ENCODE measurements at regions not wholly inside any gene's neighbourhood (a gene's known extent, or its start where the extent isn't known, plus 50 kb on each side); places are given as distances from the start of the nearest gene placed in this dataset.

- peaks cover 0 to 50% (median 15%) of the 10 kb centered on the region in 12 donors for H3K4me1 ChIP-seq
- no peak overlapping the region for H3K27ac ChIP-seq
- no peaks in the 10 kb centered on the region for H3K9me3 ChIP-seq
- no peak for ATAC-seq
- H3K4me3 ChIP-seq: no peak overlapping the region
- DNase-seq: no peak
- H3K27me3 ChIP-seq: no peaks in the 10 kb centered on the region
- intact Hi-C loops (cut with DNase I): loop anchor here in 1 of 10 donors (5.0 kb wide), 1 partner anchor 110 kb away; no protein-coding TSS in a partner anchor
- no peaks in the 10 kb centered on the region for H3K36me3 ChIP-seq
- WGBS, 4 donors: 87 to 92% (median 90%) methylated on average over 13 of the region's 13 CpGs
- TF ChIP-seq POLR2A (IDR thresholded peaks at IDR 0.05): no peak
- no peak for TF ChIP-seq CTCF (IDR thresholded peaks at IDR 0.05)
Measured at GRCh38 chr10:43806831-43807640, 158.4 kb upstream of the ZNF32 start.

GRCh38 chr10:43803791-43804190 lies 155.1 kb upstream of the ZNF32 start:
- ATAC-seq (no peak), DNase-seq (no peak)
- no peak overlapping the region for H3K27ac ChIP-seq
- no peaks in the 10 kb centered on the region for H3K9me3 ChIP-seq
- TF ChIP-seq CTCF (IDR thresholded peaks at IDR 0.05) (no peak), POLR2A (IDR thresholded peaks at IDR 0.05) (no peak)
- no peaks in the 10 kb centered on the region for H3K36me3 ChIP-seq
- 81 to 89% (median 85%) methylated on average over 7 of the region's 7 CpGs for WGBS, 4 donors
- intact Hi-C loops (cut with DNase I): no loop called here
- H3K4me1 ChIP-seq: peaks cover 0 to 26% (median 3%) of the 10 kb centered on the region in 12 donors
- H3K4me3 ChIP-seq: no peak overlapping the region
- H3K27me3 ChIP-seq: no peaks in the 10 kb centered on the region

GRCh38 chr10:43802988-43803696 lies 154.5 kb upstream of the ZNF32 start:
- no peaks in the 10 kb centered on the region for H3K36me3 ChIP-seq
- H3K9me3 ChIP-seq: no peaks in the 10 kb centered on the region
- ATAC-seq: no peak
- intact Hi-C loops (cut with DNase I): no loop called here
- peaks cover 0 to 19% (median 3%) of the 10 kb centered on the region in 12 donors for H3K4me1 ChIP-seq
- H3K27me3 ChIP-seq: no peaks in the 10 kb centered on the region
- H3K27ac ChIP-seq: no peak overlapping the region
- WGBS, 4 donors: 91 to 97% (median 95%) methylated on average over 6 of the region's 6 CpGs
- TF ChIP-seq POLR2A (IDR thresholded peaks at IDR 0.05) (no peak), CTCF (IDR thresholded peaks at IDR 0.05) (no peak)
- DNase-seq: no peak
- no peak overlapping the region for H3K4me3 ChIP-seq

GRCh38 chr10:43801626-43802025 lies 152.9 kb upstream of the ZNF32 start:
- H3K4me1 ChIP-seq: peaks cover 0 to 19% (median 3%) of the 10 kb centered on the region in 12 donors
- WGBS, 4 donors: 97 to 100% (median 98%) methylated on average over 3 of the region's 3 CpGs
- ATAC-seq (no peak), DNase-seq (no peak)
- TF ChIP-seq CTCF (IDR thresholded peaks at IDR 0.05): no peak
- TF ChIP-seq POLR2A (IDR thresholded peaks at IDR 0.05): no peak
- no peak overlapping the region for H3K4me3 ChIP-seq
- intact Hi-C loops (cut with DNase I): no loop called here
- no peaks in the 10 kb centered on the region for H3K27me3 ChIP-seq
- no peaks in the 10 kb centered on the region for H3K36me3 ChIP-seq
- no peaks in the 10 kb centered on the region for H3K9me3 ChIP-seq
- peak overlapping the region in 4 of 12 donors; percentile 2 to 72 (median 36) for H3K27ac ChIP-seq
